GM19240 (cell line): ENCODE measurements at regions not wholly inside any gene's neighbourhood (a gene's known extent, or its start where the extent isn't known, plus 50 kb on each side); places are given as distances from the start of the nearest gene placed in this dataset.
"Not testable (repeated sequence)": the region's sequence is repeated elsewhere in the genome, so short reads cannot be mapped to it uniquely, and the experiment has no call there.

ENCODE experiments used
- DNase-seq: peaks from one replicate; pipeline ENCODE4 v3.0.0; 2011; ENCODE audit warnings: low spot score; ENCODE audit not compliant: insufficient read length

DNA sequence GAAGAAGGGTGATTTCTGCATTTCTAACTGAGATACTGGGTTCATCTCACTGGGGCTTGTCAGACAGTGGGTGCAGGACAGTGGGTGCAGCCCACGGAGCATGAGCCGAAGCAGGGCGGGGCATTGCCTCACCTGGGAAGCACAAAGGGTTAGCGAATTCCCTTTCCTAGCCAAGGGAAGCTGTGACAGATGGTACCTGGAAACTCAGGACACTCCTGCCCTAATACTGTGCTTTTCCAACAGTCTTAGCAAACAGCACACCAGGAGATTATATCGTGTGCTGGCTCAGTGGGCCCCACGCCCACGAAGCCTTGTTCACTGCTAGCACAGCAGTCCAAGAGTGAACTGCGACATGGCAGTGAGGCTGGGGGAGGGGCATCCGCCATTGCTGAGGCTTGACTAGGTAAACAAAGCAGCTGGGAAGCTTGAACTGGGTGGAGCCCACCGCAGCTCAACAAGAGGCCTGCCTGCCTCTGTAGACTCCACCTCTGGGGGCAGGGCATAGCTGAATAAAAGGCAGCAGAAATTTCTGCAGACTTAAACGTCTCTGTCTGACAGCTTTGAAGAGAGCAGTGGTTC is 1057.7 kb downstream of the HACE1 start:
- not testable (repeated sequence) for DNase-seq

DNA sequence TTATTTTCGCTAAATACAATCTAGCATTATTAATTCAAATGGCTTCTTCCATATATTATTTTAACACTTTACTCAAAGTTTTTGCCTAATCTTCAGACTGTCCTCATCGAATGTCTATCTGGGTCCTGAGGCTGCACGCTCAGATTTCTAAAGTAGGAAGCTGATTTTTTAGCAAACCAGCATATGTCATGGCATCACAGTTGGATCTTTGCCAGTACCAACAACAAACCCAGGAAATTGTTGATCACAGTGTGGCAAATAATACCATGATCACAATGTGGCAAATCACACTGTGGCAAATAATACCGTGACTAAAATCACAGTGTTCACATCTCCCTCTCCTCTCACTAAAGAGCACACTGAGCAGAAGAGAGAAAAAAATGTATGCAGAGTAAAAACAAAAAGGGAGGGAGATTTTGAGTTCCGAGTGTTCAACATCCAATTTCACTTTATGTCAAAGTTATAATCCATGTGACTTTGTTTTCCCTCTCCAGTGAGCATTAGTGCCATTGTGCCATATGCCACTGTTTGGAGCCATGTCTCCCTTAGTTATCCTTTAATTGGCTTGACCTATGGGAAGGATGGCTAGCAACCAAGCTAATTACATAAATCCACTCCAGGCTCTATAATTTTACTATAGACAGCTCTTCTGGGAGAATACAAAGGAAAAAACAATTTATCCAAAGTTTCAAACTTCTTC is 1059.6 kb downstream of the HACE1 start:
- no peak for DNase-seq

DNA sequence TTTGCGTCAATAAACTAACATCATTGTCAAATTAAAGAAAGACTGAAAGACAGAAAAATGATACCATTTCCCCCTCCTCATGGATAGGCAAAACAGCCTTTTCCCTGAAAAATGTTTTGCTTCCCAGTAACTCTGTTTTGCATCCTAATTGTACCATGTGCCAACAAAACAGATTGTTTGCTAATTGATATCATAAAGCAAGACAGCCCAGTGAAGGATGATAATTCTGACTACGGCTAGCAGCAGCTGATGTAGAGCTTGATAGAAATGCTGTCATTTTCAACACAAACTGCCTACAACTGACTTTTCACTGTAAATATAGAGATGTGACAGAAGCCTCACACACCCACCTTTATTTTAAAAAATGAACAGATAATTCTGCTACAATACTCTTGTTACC is 1061.6 kb downstream of the HACE1 start:
- DNase-seq: no peak

DNA sequence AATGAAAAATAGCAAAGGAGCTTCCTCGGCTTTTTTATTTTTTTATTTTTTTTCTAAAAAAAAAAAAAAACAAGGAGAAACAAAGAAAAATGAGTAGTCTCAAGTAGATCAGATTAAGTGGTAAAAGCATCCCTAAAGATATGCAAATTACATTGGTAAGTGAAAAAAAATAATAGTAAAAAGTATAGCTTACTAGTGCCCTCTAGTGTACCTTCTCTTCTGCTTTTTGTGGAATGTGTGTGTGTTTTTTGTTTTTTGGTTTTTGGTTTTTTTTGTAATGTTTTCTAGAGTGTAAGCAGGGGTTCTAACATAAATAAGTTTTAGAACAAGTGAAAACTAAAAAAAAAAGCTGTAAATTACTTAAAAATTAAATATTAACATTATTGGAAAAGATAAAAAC is 1062.0 kb downstream of the HACE1 start:
- no peak for DNase-seq

DNA sequence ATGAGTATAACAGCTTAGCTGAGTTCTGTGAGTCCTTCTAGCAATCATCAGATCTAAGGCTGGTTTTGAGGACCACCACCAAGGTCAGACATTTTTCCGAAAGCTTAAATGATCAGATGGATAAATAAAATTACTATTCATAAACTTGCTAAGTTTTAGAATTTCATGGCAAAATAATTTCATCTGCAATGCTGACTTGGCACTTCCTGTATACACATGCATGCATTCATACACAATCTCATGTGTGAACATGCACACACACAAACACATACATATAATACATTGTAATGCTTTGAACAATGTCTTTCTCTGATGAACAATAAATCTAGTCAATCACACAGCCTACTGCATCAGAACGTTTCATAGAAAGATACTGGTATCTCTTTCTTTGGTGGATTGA is 1068.3 kb downstream of the HACE1 start:
- DNase-seq: no peak

DNA sequence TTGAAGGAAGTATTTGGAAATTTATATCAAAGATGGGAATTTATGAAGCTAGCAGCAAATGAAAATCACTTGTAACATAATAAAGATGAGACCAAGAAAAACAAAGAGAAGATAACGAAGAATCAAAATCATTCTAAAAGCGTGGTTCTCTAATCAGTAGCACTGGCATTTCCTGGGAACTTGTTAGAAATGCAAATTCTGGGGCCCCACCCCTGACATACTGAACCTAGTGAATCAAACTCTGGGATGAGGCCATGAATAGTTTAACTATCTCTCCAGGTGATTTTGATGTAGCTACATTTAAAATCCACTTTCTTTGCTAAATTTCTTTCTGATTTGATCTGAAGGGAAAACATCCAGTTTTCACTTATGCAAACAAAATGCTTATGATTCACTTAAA is 1075.6 kb downstream of the HACE1 start:
- DNase-seq: no peak

DNA sequence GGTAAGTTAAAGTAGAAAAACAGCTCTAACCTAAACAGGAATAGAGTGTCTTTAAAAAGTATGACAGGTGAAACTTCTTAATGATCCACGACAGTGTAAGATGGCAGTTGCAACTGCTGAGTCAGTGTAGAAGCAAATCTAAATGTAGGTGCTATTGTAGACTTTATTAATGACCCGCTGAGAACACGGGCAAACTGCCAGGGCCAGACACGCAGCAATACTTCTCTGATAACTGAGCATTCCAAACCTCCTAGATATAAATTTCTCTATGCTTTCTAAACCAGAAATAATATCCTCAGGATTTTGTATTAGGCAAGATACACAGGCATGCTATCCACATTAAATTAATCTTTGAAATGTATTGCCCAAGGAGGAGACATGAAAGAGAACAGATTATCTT is 1076.4 kb downstream of the HACE1 start:
- DNase-seq: no peak

DNA sequence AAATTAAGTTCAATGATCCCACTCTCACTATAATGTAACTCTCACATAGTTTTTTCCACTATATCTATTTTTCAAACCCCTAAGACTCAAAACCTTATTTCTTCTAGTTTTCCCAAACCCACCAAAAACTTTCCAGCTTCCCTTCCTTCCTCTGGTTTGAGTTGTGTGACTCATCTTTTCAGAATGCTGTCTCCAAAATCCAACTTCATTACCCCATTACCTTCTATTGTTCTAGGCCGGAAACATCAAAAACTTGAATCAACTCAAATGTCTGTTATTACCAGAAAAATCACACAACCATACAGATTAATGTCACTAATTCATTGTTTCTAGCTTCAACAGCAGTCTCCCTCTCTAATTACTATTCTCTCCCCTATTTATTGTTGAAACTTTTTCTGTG is 1090.3 kb downstream of the HACE1 start:
- DNase-seq: no peak

DNA sequence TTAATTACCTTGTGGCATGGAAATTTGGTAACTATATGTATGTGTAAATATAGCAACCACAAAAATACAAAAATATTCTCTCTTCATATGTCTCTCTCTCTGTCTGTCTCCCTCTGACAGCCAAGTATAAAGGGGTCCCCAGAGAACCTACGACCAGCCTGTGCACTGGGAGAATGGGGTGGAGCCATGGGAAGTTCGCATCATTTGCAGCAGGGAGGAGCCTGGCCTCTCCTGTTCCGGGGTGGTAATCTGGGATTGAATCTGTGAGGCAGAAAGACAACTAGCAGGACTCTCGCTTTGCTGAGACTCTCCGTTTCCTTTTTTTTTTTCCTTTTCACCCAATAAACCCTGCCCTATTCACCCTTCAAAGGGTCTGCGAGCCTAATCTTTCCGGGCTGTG is 1109.1 kb downstream of the HACE1 start:
- DNase-seq: no peak

DNA sequence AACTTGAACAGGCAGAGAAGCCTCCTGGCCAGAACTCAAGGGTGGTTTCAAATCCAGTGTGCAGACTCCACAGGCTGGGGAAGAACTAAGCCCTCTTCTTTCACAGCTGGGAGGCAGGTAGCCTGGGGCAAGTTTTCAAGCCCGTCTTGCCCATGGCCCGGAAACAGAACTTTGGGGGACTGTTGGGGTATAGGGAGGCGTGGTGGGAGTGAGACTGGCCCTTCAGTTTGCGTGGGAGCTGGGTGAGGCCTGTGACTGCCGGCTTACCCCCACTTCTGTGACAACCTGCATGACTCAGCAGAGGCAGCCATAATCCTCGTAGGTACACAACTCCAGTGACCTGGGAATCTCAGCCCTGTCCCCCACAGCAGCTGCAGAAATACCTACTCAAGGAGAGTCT is 1125.7 kb downstream of the HACE1 start:
- DNase-seq: no peak

DNA sequence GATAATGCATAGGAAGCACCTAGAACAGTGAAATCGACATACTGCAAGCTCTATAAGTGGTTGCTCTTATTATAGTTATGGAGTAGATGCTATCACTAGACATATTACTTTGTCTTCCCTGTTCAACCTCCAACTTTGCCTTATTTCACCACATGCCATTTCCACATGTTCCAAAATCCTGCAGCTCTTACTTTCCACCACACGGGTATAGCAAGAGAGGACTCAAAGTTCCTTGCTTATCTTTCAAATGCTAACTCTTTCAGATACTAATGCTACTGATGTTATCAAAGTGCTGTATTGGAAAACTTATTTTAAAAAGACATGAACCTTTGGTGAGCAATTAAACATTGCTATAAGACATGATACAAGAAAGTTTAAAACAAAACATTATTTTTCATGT is 1130.1 kb downstream of the HACE1 start:
- no peak for DNase-seq

DNA sequence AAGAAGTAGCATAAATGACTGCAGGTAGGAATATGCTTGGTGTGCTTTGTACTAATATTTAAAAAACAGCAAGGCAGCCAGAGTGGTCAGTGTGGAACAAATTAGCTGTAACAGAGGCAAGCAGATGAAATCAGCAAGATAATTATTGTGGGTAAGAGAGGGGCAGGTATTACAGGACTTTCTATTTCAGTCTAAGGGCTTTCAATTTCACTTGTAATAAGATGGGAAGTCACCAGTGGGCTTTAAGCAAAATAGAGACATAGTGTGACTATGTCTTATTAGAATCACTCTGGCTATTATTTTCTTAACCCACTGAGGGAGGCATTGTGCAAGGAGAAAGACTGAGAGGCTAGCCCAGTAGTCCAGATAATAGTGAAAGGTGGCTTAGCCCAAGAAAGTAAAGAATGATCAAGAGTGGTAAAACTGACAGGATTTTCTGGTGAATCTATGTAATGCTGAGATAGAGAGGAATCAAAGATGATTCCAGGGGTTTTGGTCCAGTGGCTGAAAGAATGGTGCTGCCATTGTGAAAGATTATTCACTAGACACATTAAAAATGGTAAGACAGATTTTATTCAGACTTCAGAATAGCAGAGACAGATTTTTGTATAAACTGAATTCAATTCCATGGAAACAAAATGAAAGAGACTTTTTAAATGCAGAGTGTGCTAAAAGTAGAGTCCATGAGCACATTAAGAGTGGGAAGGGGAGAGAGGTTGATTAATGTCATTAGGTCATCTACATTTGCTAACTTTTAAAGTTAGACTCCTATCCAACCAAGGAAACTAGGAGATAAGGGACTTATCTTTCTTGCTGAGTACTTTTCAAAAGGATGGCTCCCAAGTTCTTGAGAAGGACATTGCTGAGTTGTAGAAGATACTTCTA is 1136.0 kb downstream of the HACE1 start:
- DNase-seq: no peak

DNA sequence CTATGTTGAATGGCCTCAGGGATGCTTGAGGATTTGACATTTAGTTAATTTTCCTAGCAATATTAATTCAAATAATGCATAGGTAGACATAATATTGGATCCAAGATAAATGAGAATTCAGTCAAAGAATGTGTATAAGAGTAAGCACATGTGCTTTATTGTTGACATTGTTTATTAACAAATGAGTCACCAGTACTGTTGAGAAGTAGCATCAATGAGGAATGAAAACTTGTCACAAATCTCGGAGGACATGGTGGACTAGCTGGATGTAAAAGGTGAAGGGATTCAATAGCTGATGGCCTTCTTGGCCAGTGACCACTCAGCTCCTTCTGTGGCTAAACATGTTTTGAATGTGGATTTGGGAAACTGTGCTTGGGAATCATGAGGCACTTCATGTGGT is 1137.0 kb downstream of the HACE1 start:
- DNase-seq: no peak

DNA sequence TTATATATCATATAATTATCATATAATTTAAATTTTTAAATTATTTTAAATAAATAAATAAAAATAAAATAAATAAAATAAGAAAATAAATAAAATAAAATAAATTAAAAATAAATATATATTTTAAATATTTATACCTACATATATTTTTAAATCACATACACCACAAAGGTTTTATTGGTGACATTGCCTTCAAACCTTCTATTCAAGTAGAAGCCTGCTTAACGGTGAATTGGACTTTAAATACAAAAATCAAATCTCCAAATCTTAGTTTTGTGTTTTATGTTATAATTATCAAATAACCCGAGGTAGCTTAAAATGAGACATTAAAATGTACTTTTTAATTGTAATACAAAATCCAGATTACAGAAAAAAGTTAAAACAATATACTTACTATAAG is 1137.8 kb downstream of the HACE1 start:
- DNase-seq: no peak

DNA sequence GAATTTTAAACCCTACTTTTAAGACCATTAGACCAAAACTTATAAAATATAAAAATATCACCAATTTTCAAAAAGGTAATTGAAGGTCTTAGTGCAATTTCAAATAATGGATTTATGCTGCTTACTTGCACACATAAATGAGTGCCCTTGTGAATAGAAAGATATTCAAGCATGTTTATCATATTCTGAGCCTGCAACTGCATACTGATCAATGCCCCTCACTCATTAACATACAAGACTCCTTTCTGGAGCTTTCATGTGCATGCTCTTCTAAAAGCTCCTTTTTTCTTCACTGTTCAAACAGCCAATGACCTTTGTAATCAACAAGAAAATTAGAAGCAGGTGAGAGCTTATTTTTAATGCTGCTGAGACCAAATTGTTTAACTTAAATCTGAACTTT is 1139.3 kb downstream of the HACE1 start:
- no peak for DNase-seq

DNA sequence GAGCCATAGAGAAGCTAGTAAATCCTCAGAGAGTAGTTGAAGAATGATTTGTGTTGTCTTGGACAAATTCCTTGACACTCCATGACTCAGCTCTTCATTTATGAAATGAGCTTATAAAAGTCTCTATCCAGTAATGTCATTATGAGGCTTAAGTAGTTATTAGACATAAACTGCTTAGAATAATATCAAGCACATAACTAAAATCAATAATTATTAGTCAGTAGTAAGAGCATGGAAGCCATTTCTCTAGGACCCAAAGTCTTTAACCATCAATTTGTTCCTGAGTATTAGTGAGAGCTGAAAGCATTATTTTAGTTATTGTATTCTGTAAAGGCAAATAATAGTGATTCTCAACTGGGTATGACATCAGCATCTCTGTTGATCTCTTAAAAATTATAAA is 1140.2 kb downstream of the HACE1 start:
- DNase-seq: no peak

DNA sequence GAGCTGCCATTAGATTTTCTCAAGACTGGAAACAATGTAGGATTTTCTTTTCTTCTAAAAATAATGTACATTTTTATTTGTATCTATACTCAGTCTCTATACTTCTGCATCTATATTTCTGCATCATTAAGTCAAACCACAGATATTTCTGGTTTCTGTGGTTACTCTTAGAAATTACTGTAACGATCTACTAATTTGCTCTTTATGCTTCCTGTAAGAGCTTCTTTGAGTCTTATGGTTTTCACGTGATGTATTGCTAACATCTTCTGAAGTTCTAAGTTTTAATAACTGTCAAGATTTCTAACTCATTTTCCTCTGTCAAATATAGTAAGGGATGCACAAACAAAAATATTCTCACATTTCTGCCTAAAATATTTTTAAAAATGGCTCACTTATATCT is 1144.5 kb downstream of the HACE1 start:
- DNase-seq: no peak

DNA sequence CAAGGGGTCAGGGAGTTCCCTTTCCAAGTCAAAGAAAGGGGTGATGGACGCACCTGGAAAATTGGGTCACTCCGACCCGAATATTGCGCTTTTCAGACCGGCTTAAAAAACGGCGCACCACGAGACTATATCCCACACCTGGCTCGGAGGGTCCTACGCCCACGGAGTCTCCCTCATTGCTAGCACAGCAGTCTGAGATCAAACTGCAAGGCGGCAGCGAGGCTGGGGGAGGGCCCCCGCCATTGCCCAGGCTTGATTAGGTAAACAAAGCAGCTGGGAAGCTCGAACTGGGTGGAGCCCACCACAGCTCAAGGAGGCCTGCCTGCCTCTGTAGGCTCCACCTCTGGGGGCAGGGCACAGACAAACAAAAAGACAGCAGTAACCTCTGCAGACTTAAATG is 1150.5 kb downstream of the HACE1 start:
- not testable (repeated sequence) for DNase-seq

DNA sequence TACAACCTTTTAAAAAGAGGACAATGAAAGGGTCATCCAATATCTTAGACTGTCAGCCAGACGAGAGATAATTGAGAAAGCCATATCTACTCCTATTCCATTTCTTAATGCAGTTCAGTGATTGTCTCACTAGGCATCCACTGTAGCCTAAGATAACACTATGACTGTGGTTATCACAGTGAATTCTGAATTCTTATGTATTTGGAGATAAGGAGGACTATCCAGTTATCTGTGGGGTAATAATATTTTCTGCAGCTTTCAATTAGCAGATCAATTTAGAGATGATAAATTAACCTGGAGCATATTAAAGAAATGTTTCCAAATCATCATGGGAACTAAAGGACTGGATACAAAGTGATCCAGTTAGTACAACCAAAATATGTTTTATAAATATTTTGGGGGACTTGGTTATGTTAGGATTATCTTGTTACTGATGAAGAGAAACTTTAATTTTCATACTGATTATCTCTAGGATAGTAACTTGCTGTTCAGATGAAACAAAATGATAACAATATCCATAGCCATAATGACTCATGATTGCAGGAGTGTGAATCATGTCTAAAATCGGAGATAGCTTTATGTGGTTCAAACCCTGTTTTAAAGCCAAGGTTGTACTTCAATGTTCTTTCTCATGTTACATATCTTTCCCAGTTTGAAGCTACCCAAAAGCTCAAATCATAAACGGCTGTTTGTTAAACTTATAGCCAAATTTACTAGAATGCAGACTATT is 1152.0 kb downstream of the HACE1 start:
- no peak for DNase-seq

DNA sequence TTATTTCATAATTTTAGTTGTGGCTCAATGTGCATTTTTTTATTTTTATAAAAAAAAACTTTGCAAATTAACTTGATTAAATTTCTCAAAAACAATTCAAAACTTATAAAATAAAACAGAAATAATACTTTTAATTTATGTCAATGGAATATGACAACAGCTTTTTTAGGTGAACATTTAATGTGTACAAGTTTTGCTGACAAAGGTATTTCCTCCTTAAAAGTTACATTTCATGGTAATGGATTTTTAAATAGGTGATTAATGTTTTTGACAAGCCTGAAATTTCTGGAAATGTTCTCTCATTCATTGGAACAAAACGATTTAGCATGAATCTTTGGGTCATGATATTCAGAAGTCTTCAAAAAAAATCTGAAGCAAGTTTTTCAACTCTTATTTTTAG is 1160.0 kb downstream of the HACE1 start:
- DNase-seq: no peak

DNA sequence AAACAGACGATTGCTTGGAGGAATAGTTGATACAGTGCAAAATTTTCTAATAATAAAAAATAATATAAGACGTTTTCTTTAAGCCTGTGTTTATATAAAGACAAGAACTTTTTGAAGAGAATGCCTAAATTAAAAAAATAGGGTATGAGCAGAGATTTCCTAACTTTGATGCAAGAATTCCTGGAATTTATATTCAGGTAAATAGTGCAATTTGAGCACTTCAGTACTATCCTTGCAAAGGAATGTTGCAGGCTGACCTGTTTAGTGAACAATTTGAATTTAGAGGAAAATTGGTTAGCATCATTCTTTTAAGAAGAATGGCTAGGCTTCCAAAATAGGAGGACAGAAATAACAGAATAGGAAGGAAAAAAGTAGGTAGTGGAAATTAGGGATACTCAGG is 1172.3 kb downstream of the HACE1 start:
- DNase-seq: no peak

DNA sequence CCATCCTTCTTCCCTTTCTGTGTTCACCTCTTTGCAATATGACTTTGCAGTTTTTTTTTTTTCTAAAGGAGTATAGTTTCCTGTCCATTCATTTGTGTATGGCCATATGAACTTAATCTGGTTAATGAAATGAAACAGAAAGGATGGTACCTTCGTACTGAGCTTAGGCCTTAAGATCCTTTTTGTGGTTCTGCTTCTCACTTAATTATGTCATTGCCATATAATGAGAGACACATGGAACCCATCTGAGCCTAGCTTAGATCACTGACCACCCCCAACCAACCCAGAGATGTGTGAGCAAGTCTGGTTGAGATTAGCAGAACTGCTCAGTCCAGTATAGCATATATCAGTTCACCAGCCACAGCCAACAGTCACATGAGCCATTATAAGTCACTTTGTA is 1179.6 kb downstream of the HACE1 start:
- no peak for DNase-seq
